ENCODE measurements at regions not wholly inside any gene's neighbourhood (a gene's known extent, or its start where the extent isn't known, plus 50 kb on each side); places are given as distances from the start of the nearest gene placed in this dataset.
A peak's percentile ranks its signal among the peaks of the same experiment; 100 is the strongest.

- no peak overlapping the region for H3K27ac ChIP-seq
- no peak for TF ChIP-seq CTCF (IDR thresholded peaks at IDR 0.05)
- no peak for TF ChIP-seq POLR2A (IDR thresholded peaks at IDR 0.05)
- TF ChIP-seq POLR2AphosphoS5 (IDR thresholded peaks at IDR 0.05) = no peak
- no peak for TF ChIP-seq EP300 (IDR thresholded peaks at IDR 0.05)
- H3K9me3 ChIP-seq = no peaks in the 10 kb centered on the region
- peak; percentile 30 to 61 for DNase-seq
- intact Hi-C loops (cut with DNase I; ENCODE audit: low total_unique reads) = no loop called here
- no peak overlapping the region for H3K4me3 ChIP-seq
- WGBS, 5 donors = 27 to 37% (median 34%) methylated on average over 11 of the region's 11 CpGs
- H3K36me3 ChIP-seq = no peaks in the 10 kb centered on the region
- peaks cover 25 to 59% (median 42%) of the 10 kb centered on the region in 4 donors for H3K4me1 ChIP-seq
- H3K27me3 ChIP-seq = peaks cover 0 to 8% (median 0%) of the 10 kb centered on the region in 3 donors
Measured at GRCh38 chr2:15733867-15734673, 142.4 kb downstream of the DDX1 start.

GRCh38 chr2:15734674-15735483 lies 143.2 kb downstream of the DDX1 start:
- no peak for DNase-seq
- Histone ChIP-seq H3K9me3 (no peaks in the 10 kb centered on the region), H3K27me3 (peaks cover 0 to 8% (median 0%) of the 10 kb centered on the region in 3 donors), H3K27ac (no peak overlapping the region), H3K4me3 (no peak overlapping the region), H3K4me1 (peaks cover 22 to 57% (median 41%) of the 10 kb centered on the region in 4 donors), H3K36me3 (no peaks in the 10 kb centered on the region)
- 52 to 76% (median 58%) methylated on average over 5 of the region's 5 CpGs for WGBS, 5 donors
- TF ChIP-seq CTCF (IDR thresholded peaks at IDR 0.05) (no peak), POLR2AphosphoS5 (IDR thresholded peaks at IDR 0.05) (no peak), POLR2A (IDR thresholded peaks at IDR 0.05) (no peak)
- intact Hi-C loops (cut with DNase I; ENCODE audit: low total_unique reads) = no loop called here

GRCh38 chr2:15735484-15736326 lies 144.0 kb downstream of the DDX1 start:
- H3K36me3 ChIP-seq = no peaks in the 10 kb centered on the region
- TF ChIP-seq CTCF (IDR thresholded peaks at IDR 0.05) = no peak
- no peak for TF ChIP-seq POLR2AphosphoS5 (IDR thresholded peaks at IDR 0.05)
- TF ChIP-seq EP300 (IDR thresholded peaks at IDR 0.05) = no peak
- no peak for TF ChIP-seq POLR2A (IDR thresholded peaks at IDR 0.05)
- intact Hi-C loops (cut with DNase I; ENCODE audit: low total_unique reads) = no loop called here
- no peaks in the 10 kb centered on the region for H3K9me3 ChIP-seq
- no peak overlapping the region for H3K4me3 ChIP-seq
- peaks cover 13 to 49% (median 32%) of the 10 kb centered on the region in 4 donors for H3K4me1 ChIP-seq
- DNase-seq = no peak
- no peak overlapping the region for H3K27ac ChIP-seq
- H3K27me3 ChIP-seq = peaks cover 0 to 8% (median 0%) of the 10 kb centered on the region in 3 donors
- 79 to 85% (median 80%) methylated on average over 6 of the region's 6 CpGs for WGBS, 5 donors
